ENCODE measurements at regions not wholly inside any gene's neighbourhood (a gene's known extent, or its start where the extent isn't known, plus 50 kb on each side); places are given as distances from the start of the nearest gene placed in this dataset.
A peak's percentile ranks its signal among the peaks of the same experiment; 100 is the strongest.
"Not testable (repeated sequence)": the region's sequence is repeated elsewhere in the genome, so short reads cannot be mapped to it uniquely, and the experiment has no call there.

DNA sequence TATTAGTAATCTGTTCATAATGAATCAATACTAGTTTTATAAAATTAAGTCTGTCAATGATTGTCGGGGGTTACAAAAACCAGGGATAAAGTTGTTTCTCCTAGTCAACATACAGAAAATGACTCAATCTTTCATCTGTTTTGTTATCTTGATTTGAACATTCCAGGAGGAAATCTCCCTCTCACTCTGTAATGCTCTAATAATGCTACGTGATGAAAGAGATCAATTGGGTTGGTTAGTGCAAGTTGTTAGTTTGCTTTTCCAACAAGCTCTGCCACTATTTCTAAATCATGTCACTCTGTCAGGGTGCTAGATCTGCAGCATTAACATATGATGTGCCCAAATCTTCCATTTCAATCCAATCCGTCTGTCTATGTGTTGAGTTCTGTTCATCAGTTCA, 379.5 kb upstream of the GJE1 start:
- no peak for DNase-seq

DNA sequence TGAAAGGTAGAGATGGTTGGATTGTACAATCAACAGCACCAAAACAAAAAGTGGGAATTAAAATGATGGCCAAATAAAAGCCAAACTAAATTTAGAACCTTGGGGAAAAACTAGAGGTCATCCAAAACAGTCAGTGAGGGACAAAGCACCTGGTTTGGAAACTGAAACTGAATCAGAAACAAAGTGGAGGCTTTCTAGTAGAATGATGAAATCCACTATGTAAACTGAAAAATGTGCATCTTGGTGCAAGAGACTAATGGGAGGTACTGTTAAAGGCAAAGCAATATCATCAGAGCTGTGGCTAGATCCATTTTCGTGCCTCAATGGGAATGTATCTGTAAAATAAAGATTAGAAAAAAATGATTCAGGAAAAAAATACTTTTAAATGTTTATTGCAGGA, 380.0 kb upstream of the GJE1 start:
- no peak for DNase-seq

DNA sequence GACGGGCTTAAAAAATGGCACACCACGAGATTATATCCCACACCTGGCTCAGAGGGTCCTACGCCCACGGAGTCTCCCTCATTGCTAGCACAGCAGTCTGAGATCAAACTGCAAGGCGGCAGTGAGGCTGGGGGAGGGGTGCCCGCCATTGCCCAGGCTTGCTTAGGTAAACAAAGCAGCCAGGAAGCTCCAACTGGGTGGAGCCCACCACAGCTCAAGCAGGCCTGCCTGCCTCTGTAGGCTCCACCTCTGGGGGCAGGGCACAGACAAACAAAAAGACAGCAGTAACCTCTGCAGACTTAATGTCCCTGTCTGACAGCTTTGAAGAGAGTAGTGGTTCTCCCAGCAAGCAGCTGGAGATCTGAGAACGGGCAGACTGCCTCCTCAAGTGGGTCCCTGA, 386.4 kb upstream of the GJE1 start:
- DNase-seq: not testable (repeated sequence)

DNA sequence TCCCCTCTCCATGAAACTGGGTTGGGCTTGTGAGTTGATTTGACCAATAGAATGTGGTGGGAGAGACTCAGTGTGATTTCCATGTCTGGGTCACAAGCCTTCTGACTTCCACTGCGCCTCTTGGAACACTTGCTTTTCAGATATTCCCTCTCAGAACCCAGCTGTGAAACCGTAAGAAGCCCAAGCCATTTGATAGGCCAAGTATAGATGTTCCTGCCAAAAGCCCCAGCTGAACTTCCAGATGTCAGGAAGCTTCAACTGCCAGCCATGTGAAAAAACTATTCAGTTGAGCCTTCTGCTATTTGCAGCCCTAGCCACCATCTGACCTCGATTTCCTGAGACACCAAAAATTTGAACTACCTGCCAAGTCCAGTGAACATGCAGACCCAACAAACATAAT, 387.8 kb upstream of the GJE1 start:
- peak; percentile 44 for DNase-seq

DNA sequence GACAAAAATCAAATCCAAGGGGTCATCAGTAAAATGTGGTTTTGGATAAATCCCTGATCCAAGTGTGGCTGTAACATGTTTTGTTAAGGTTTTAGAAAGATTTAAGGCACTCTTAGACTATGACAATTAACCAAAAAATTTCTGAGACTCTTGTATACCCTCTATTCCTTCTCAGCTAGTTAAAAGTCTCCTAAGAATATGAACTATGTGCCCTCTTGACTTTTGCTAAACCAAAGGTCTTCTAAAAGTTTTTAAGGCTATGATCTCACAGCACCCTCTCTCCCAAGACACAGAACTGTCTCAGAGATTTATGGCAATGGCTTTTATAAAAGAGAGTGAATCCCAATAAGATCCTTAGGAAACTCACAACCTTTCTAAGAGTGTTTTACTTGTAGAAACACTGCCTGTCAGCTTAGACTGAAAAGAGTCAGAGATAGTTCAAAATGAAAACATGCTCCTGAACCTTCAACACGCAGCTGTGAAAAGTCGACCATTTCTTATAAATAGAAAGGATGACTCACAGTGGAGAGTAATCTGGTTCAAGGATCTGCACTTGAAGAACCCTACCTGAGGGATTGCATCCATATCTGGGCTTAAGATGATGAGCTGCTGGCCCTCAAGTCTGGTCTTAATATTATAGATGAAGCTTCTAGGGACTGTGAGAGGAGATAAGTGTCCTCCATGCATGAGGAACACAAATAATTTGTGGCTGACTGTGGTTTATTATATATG, 388.4 kb upstream of the GJE1 start:
- DNase-seq: no peak

DNA sequence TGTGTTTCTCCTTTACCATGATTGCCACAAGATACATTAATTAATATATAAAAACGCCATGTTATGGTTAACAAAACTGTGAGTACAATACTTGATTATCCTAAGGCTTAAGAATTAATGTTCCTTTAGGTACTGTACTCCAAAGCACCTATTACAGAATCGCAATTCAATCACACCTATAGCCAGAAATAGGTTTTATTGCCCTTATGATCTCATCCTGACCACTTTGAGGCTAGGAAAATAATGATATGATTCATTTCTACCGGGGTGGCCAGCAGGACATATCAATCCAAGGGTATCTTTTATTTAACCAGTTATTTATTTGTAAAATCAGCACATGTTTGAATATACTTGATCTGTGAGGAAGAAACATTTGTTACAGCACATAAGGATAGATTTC, 396.6 kb upstream of the GJE1 start:
- DNase-seq: no peak

DNA sequence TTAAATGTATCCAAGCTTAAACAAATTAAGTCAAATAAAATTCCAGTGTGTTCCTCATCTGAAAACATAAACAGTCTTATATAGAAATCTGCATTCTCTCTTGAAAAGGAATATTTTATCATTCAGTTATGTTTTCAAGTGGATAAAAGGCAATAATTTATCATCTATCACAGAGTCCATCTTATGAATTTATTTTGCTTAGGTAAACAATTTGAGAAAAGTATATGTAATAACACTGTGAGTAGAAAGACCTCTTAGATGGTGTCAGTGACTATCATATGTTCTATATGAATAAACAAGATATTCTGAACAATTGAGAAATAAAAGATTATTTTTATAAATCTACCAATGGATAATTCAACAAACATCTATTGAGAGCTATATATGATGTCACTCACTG, 397.6 kb upstream of the GJE1 start:
- DNase-seq: no peak

DNA sequence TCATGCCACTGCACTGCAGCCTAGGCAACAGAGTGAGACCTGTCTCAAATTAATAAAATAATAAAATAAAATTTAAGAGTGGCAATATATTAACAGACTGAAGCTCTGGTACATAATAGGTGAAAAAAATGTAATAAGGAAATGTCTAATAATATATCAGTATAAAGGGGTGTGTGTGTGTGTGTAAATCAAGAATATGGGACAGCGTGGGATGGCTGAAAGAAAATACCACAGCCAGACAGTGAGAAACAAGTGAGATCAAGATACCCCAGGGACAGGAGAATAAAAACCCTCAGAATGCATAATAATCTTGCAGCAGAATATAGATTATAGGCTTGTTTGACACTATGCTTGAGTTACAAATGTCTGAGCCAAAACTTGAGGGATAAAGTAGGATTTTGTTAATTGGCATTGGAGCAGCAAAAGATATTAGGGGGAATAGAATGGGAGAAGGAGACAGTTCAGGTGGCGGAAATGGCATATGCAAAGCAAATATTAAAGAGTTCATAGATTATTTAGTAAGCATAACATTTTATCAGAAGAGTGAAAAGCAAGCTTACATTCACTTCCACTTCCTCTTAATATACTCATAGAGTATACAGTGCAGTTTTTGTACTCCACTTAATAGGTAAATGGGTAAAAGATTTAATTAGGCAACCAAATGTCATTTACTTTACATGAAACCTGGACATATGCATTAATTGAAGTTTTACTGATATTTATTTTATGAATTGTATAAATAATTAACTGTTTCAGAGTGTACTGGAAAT, 398.5 kb upstream of the GJE1 start:
- DNase-seq: no peak

DNA sequence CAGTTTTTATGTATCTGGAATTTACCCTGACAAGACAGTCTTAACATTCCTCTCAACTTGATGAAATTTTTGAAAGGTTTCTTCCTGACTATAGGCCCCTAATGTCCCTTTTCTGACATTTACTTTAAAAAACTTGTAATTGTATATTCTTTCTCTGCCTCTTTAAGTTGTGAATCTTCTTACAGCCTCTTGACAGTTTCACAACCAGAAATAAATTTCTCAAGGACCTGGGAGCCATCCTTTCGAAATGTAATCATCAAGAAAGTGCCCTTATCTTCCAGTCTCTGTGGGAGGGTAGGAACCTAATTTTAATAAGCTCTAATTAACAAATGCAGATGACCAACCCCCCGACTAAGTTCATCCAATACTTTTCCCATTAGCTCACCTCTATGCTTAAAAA, 403.6 kb upstream of the GJE1 start:
- DNase-seq: no peak

DNA sequence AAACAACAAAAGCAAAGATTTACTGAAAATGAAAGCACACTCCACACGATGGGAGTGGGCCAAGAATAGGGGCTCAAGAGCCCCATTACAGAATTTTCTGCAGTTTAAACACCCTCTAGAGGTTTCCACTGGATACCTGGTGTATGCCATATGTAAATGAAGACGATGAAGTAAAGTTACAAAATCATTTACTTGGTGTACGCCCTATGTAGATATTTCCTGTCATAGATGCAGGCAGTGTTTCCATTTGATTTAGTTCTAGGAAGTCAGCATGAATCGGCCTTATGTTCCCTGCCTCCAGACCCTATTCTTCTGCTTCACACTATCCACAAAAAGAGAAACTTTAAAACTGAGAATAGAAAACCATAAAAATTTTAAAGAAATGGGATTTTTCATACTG, 404.4 kb upstream of the GJE1 start:
- no peak for DNase-seq

DNA sequence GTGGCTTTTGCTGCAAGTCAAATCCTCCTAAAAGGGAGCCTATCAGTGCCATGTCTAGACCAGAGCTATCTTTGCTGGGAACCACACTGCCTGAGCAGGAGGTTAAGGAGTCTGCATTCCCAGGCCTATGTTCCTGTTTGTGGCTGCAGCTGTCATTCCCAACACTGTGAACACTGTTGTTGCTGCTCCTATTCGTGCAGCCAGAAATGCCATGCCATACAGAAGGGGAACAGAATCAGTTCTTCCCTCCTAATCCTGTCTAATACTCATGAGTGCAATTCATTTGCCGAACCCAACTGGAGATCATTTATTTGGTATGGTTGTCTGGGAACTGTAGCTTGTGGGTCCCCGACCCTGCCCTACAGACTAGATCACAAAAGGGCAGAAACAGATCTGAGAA, 406.5 kb upstream of the GJE1 start:
- no peak for DNase-seq

DNA sequence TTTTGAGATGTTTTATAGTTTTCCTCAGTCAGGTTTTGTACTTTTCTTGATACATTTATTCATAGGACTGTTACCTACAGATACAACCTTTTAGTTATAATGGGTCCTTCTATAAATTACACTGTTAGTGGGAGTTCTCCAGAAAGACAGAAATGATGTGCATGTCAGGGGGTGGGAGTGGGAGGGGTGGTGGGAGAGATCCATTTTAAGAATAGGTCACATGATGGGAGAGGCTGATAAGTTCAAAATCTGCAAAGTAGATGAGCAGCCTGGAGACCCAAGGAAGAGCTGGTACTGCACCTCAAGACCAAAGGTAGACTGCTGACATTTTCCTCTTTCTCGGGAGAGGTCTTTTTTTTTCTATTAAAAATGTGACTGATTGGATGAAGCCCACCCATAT, 408.0 kb upstream of the GJE1 start:
- DNase-seq: no peak

DNA sequence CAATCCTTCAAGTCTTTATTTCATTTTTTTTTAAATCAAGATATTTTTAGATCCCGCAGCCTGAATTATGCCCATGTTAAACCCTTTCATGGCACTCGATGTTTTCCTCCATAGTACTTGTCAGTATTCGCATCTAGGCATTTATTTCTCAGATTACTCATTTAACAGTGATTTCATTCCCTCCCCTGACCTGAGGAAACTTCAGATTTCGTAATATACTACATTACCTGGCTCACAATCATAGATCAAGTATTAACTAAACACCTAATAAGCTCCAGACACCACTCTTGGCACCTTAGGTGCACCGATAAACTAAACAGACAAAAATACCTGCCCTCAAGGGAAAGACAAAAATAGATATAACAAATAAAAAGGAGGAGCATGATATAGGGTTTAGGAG, 413.2 kb upstream of the GJE1 start:
- no peak for DNase-seq

DNA sequence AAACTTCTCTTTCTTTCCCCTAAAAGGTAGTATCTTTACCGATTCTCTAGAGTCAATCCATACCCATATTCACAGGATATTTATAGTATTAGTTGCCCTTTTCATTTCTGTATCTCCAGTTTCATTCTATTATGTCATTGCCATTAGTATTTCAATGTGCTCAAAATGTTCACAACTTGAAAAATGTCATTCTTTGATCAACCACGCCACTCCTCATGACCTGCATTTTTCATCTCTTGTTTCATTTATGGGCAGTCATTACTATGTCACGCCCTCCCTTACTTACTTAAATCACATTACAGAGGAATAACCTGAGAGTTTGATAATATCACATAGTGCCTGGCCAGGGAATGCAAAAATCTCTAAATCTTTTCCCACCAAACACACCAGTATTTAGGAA, 427.3 kb upstream of the GJE1 start:
- no peak for DNase-seq

DNA sequence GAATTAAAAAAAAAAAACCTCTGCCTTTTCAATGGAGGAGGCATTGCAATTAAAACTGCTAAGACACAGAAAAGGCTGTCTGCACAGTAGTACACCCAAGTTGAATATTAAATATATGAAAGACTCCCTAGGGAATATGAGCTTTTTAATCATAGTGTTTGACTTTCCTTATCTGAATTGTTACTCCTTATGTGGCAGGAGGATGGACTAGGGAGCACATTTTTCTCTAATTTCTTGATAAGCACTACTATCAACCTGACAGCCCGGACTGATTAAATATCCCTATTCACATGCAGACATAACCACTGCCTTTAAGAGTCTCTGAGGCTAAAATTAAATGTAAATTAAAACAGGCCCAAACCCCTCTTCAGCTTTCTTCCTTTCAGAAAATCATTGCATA, 428.6 kb upstream of the GJE1 start:
- no peak for DNase-seq

DNA sequence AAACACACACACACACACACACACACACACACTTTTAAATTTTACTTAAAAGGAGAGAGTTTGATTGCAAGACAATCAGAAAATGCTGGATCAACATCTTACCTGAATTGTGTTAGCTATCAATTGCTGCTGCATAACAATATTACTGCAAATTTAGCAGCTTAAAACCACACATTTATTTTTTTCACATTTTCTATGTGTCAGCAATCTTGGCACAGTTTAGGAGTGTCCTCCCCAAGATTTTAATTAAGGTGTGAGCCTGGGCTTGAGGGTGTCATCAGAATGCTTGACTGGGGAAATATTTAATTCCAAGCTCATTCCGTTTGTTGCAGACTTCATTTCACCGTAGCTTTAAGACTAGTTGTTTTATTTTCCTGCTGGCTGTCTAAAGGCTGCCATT, 431.0 kb upstream of the GJE1 start:
- DNase-seq: no peak

DNA sequence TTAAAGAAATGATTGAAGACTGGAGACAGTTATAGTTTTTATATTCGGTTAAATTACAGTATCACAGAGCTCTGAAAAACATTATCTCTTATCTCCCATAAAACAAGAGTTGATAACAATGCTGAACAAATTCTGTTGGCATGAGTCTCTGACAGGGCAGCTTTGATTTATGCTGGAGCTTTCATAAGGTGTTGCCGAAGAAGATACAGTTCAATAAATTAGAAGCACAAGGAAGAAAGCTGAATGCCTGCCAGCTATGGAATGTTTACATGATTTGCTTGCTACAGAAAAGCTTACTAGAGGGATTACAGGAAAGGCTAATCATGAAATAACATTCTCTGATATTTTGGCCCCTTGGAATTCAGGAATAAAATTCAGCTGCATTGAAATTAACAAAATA, 431.9 kb upstream of the GJE1 start:
- DNase-seq: no peak

DNA sequence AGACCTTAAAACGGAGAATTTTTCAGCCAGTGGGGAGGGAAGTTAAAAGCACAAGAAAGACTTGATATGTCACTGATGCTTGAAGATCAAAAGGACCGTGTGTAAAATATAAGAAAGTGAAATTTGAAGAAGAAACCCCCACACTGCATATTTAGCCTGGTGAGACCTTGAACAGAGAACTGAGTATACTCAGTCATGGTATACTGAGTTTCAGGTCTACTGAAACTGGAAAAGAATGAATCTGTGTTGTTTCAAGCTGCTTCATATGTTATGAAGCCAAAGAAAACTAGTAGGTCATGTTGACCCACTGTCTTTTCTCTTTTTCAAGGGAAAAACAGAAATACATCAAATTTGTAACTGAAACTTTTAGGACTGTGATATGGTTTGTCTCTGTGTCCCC, 443.8 kb upstream of the GJE1 start:
- no peak for DNase-seq

DNA sequence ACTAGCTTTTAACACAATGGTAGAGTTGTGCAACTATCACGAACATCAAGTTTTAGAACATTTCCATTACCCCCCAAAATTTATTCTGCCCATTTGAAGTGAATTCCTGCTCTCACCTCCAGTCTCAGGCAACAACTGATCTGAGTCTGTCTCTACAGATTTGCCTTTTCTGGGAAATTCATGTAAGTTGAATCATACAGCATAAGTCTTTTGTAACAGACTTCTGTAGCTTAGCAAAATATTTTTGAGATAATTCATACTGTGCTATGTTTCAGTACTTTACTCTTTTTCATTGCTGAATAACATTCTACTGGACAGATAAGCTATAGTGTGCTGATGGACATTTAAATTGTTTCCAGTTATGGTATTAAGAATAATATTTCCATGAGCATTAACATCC, 447.3 kb upstream of the GJE1 start:
- no peak for DNase-seq

DNA sequence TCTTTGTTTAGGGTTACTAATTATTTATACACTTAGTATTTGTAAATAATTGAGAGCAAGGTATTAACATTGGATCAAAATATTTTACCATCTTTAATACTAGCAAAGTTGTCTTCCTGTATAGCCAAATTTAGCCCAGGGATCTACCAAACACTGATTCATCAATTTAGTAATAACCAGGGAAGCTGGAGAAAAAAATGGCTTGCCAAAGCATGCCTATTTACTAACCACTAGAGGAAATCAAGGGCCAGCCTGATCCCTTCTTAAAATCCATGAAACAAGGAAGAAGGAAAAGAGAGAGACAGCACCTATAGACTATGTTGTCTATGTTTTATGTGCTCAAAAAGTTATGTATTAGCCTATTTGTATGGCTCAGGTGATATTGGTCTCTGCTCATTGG, 450.3 kb upstream of the GJE1 start:
- DNase-seq: no peak

DNA sequence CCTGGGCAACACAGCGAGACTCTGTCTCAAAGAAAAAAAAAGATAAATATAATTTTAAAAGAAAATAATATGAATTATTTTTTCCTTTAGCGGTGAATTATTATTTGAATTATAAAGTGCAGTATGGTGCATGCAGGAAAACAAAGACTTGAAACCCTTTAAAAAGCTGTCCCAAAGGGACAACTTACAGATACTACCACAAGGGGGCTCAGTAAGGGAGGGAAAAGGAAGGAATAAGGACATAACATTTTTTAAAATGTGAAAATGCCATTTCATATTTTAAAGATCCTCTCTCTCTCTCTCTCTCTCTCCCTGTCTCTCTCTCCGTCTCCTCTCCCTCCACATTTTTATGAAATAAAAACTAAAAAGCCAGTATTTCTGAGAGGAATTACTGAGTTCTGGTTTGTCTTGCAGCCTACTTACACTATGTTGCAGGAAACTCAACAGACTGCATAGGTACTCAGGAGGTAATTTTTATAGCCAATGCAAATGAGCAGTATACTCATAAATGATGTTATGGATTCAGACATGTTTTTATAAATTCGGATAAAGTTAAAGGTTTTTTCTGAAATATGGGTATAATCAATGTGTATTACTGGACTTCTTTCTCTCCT, 455.0 kb upstream of the GJE1 start:
- DNase-seq: peak; percentile 12

DNA sequence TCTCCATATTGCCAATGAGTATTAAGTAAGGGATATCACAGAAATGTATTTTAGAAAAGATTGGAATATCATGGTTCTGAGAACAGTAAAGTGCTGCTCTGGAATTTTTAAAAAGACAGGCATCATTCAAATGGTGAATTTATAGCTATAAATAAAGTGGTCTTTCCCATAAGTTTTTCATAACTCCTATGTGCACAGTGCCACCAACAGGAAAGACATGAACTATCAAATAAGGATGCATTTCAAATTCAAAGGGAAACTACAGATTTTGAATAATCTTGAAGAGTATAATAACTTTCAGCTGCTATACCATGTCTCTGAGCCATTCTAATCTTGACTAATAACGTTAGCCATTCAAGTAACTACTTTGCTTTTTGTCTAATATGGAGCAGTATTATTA, 456.8 kb upstream of the GJE1 start:
- DNase-seq: no peak

DNA sequence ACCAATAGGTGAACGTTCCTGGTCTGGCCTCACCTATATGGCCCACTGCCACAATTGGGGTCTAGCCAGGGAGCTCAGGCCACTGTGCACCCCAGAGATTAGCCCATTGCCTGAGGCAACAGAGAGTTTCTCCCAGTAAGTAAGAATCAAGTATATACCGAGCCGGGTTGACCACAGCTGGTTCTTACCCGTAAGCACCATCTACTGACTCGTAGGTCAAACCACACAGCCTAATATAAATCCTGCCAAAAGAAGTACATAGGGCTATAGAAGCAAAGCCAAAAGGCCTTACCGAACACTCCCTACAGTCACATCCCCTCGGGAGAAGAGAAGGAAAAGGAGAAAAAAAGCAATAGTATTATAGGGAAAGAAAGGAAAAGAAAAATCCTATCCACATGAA, 463.6 kb upstream of the GJE1 start:
- DNase-seq: no peak

DNA sequence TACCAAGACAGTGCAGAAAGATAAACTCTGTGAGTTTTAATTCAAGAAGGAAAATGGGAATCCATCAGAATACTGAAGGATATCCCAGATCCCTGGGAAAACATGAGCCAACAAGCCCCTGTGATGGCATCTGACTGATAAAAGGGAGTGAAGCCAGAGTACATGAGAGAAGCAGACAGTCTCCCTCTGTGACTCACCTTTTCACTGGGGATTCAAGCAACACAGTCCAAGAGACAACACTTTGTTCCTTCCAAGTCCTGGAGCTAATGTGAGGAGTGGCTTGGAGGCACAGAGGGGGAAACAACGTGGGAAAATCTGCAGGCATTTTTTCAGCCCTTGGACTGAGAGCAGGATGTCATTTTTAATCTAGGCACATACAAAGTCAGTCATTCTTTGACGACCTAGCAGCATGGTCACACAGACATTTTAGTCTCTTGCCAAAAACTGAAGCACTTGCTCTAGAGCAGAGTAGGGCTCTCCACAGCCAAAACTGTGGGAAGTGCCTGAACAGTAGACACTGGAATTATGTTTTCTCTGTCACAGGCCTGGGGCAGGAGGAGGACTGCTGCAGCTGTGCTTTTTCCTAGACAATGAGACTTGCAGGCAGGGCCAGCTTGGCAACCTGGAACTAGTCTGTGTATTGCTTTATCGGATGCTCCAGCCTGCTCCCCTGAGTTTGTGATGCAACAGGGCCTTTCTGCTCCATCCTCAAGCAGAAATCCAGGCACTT, 465.0 kb upstream of the GJE1 start:
- DNase-seq: no peak

Measured in NCI-H446 treated with DMSO at 0.1 percent for 48 hours (cell line).